ENCODE measurements at regions not wholly inside any gene's neighbourhood (a gene's known extent, or its start where the extent isn't known, plus 50 kb on each side); places are given as distances from the start of the nearest gene placed in this dataset.

DNA sequence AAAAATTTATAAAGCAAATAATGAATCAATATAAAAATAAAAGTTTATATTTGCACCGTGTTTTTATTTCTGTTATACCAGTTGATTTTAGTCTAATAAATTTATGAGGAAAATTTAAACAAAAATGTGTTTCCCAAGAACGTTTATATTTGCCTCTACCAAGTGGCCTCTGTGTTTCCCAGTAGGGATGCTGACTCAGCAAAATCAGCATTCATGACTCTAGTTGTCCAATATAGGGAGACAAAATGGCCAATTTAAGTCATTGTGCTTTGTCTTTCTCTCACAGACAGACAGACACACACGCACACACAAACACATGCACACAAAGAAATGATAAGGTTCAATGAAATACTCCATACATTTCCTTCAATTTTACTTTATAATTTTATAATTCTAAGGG lies 942.5 kb upstream of the ZWINT start:
- Histone ChIP-seq H3K9me3 (no peaks in the 10 kb centered on the region), H3K27me3 (replicated peaks in 1 of 2; ENCODE audit: control insufficient read depth in 2 of 2, extremely low read depth in 1 of 2, insufficient read depth in 2 of 2, low read length in 1 of 2) (no peaks in the 10 kb centered on the region), H3K36me3 (ENCODE audit: control insufficient read depth in 2 of 2, extremely low read depth in 1 of 2, insufficient read depth in 1 of 2, low read length in 1 of 2) (no peaks in the 10 kb centered on the region), H3K4me3 (ENCODE audit: control insufficient read depth in 1 of 2, extremely low read depth in 1 of 2, low read length in 1 of 2) (no peak overlapping the region), H3K27ac (ENCODE audit: low read length) (no peak overlapping the region), H3K4me1 (ENCODE audit: control insufficient read depth in 1 of 2, extremely low read depth in 1 of 2, insufficient read depth in 2 of 2, low read length in 2 of 2) (no peaks in the 10 kb centered on the region)
- H3K36me3 Mint-ChIP-seq, result no peaks in the 10 kb centered on the region
- POLR2A ChIA-PET, result no interaction called here
- CTCF ChIA-PET, result interaction anchor here in 1 of 2 donors (0.7 kb wide), 1 partner anchor 19 kb away, joined by 3 read pairs; no protein-coding TSS in a partner anchor
- no peaks in the 10 kb centered on the region for H3K27me3 Mint-ChIP-seq
- H3K9me3 Mint-ChIP-seq, result peaks cover 5 to 8% (median 5%) of the 10 kb centered on the region in 3 donors
- ATAC-seq (replicated peaks in 1 of 4) (no peak), DNase-seq (no peak)
- H3K27ac Mint-ChIP-seq, result no peak overlapping the region
- WGBS (ENCODE audit: insufficient coverage), result 40% methylated on average over 1 of the region's 3 CpGs
- no peaks in the 10 kb centered on the region for H3K4me1 Mint-ChIP-seq
- H3K4me3 Mint-ChIP-seq, result no peak overlapping the region

- no peak overlapping the region for H3K4me3 Mint-ChIP-seq
- no peaks in the 10 kb centered on the region for H3K27me3 ChIP-seq (replicated peaks in 1 of 2; ENCODE audit: control insufficient read depth in 2 of 2, extremely low read depth in 1 of 2, insufficient read depth in 2 of 2, low read length in 1 of 2)
- H3K9me3 Mint-ChIP-seq, result peaks cover 4 to 5% (median 5%) of the 10 kb centered on the region in 3 donors
- no peaks in the 10 kb centered on the region for H3K27me3 Mint-ChIP-seq
- no peaks in the 10 kb centered on the region for H3K36me3 ChIP-seq (ENCODE audit: control insufficient read depth in 2 of 2, extremely low read depth in 1 of 2, insufficient read depth in 1 of 2, low read length in 1 of 2)
- no peaks in the 10 kb centered on the region for H3K36me3 Mint-ChIP-seq
- DNase-seq, result no peak
- H3K4me3 ChIP-seq (ENCODE audit: control insufficient read depth in 1 of 2, extremely low read depth in 1 of 2, low read length in 1 of 2), result no peak overlapping the region
- H3K4me1 ChIP-seq (ENCODE audit: control insufficient read depth in 1 of 2, extremely low read depth in 1 of 2, insufficient read depth in 2 of 2, low read length in 2 of 2), result no peaks in the 10 kb centered on the region
- H3K9me3 ChIP-seq, result no peaks in the 10 kb centered on the region
- WGBS (ENCODE audit: insufficient coverage), result no CpG with 5 or more reads among the region's 3 CpGs
- H3K4me1 Mint-ChIP-seq, result no peaks in the 10 kb centered on the region
- CTCF ChIA-PET, result no interaction called here
- no peak overlapping the region for H3K27ac ChIP-seq (ENCODE audit: low read length)
- no peak overlapping the region for H3K27ac Mint-ChIP-seq
- no peak for ATAC-seq (replicated peaks in 1 of 4)
- POLR2A ChIA-PET, result no interaction called here
Measured at GRCh38 chr10:57300718-57301117, 939.7 kb upstream of the ZWINT start.

DNA sequence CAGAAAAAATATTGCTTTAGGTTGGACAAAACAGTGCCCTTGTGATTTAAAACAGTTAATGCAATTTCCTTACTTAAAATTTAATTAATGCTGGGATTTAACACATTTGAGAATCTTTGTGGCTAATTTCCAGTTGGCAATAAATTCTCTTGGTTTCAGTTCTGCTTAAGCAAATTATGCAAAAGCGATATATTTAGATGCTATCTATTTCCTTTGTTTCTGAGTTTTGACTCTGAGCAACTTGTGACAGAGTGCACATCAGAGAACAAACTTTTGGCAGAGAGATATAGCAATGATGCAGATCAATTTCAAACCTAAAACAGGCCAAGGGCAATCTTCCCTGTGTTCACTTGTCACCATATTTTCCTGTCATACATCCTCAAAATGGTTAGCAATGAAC lies 933.6 kb upstream of the ZWINT start:
- WGBS (ENCODE audit: insufficient coverage), result 91% methylated on average over 1 of the region's 1 CpG
- Histone ChIP-seq H3K9me3 (no peaks in the 10 kb centered on the region), H3K4me3 (ENCODE audit: control insufficient read depth in 1 of 2, extremely low read depth in 1 of 2, low read length in 1 of 2) (no peak overlapping the region), H3K36me3 (ENCODE audit: control insufficient read depth in 2 of 2, extremely low read depth in 1 of 2, insufficient read depth in 1 of 2, low read length in 1 of 2) (no peaks in the 10 kb centered on the region), H3K4me1 (ENCODE audit: control insufficient read depth in 1 of 2, extremely low read depth in 1 of 2, insufficient read depth in 2 of 2, low read length in 2 of 2) (no peaks in the 10 kb centered on the region), H3K27ac (ENCODE audit: low read length) (no peak overlapping the region), H3K27me3 (replicated peaks in 1 of 2; ENCODE audit: control insufficient read depth in 2 of 2, extremely low read depth in 1 of 2, insufficient read depth in 2 of 2, low read length in 1 of 2) (no peaks in the 10 kb centered on the region)
- ATAC-seq (replicated peaks in 1 of 4) (no peak), DNase-seq (no peak)
- Mint-ChIP-seq H3K27ac (no peak overlapping the region), H3K4me1 (no peaks in the 10 kb centered on the region), H3K9me3 (peaks cover 2 to 5% (median 4%) of the 10 kb centered on the region in 3 donors), H3K4me3 (no peak overlapping the region), H3K36me3 (no peaks in the 10 kb centered on the region), H3K27me3 (no peaks in the 10 kb centered on the region)
- CTCF ChIA-PET, result no interaction called here
- POLR2A ChIA-PET, result no interaction called here

- Mint-ChIP-seq H3K4me3 (no peak overlapping the region), H3K4me1 (no peaks in the 10 kb centered on the region), H3K9me3 (peaks cover 2 to 7% (median 5%) of the 10 kb centered on the region in 3 donors), H3K27me3 (no peaks in the 10 kb centered on the region), H3K27ac (no peak overlapping the region), H3K36me3 (no peaks in the 10 kb centered on the region)
- no peak for DNase-seq
- no peaks in the 10 kb centered on the region for H3K36me3 ChIP-seq (ENCODE audit: control insufficient read depth in 2 of 2, extremely low read depth in 1 of 2, insufficient read depth in 1 of 2, low read length in 1 of 2)
- H3K4me3 ChIP-seq (ENCODE audit: control insufficient read depth in 1 of 2, extremely low read depth in 1 of 2, low read length in 1 of 2), result no peak overlapping the region
- no peak for ATAC-seq (replicated peaks in 1 of 4)
- H3K27me3 ChIP-seq (replicated peaks in 1 of 2; ENCODE audit: control insufficient read depth in 2 of 2, extremely low read depth in 1 of 2, insufficient read depth in 2 of 2, low read length in 1 of 2), result no peaks in the 10 kb centered on the region
- H3K4me1 ChIP-seq (ENCODE audit: control insufficient read depth in 1 of 2, extremely low read depth in 1 of 2, insufficient read depth in 2 of 2, low read length in 2 of 2), result no peaks in the 10 kb centered on the region
- H3K27ac ChIP-seq (ENCODE audit: low read length), result no peak overlapping the region
- H3K9me3 ChIP-seq, result no peaks in the 10 kb centered on the region
- POLR2A ChIA-PET, result no interaction called here
- CTCF ChIA-PET, result no interaction called here
Measured at GRCh38 chr10:57288754-57289153, 927.7 kb upstream of the ZWINT start.

DNA sequence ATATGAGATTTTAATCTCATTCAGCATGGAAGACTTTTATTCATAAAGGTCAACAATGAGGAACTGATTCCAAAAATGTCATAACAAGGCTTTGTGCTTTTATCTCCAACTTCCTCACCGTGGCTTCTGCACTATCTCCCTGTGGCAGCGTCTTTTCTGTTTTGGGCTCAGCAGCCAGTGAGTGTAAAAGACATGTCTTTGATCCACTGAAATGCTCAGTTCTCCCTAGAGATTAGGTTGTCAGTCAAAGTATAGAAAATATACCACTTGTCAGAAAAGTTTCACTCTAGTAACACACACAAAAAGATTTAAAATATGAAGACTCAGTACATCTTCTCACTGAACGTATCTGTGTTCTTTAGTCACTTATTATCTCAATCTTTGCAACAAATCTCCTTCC lies 901.8 kb upstream of the ZWINT start:
- ChIA-PET POLR2A (no interaction called here), CTCF (no interaction called here)
- Histone ChIP-seq H3K36me3 (ENCODE audit: control insufficient read depth in 2 of 2, extremely low read depth in 1 of 2, insufficient read depth in 1 of 2, low read length in 1 of 2) (no peaks in the 10 kb centered on the region), H3K4me3 (ENCODE audit: control insufficient read depth in 1 of 2, extremely low read depth in 1 of 2, low read length in 1 of 2) (no peak overlapping the region), H3K9me3 (peaks cover 4% of the 10 kb centered on the region), H3K4me1 (ENCODE audit: control insufficient read depth in 1 of 2, extremely low read depth in 1 of 2, insufficient read depth in 2 of 2, low read length in 2 of 2) (no peaks in the 10 kb centered on the region), H3K27me3 (replicated peaks in 1 of 2; ENCODE audit: control insufficient read depth in 2 of 2, extremely low read depth in 1 of 2, insufficient read depth in 2 of 2, low read length in 1 of 2) (no peaks in the 10 kb centered on the region), H3K27ac (ENCODE audit: low read length) (no peak overlapping the region)
- no peaks in the 10 kb centered on the region for H3K27me3 Mint-ChIP-seq
- ATAC-seq (replicated peaks in 1 of 4), result no peak
- WGBS (ENCODE audit: insufficient coverage), result no CpG with 5 or more reads among the region's 3 CpGs
- no peaks in the 10 kb centered on the region for H3K4me1 Mint-ChIP-seq
- peaks cover 10 to 19% (median 18%) of the 10 kb centered on the region in 3 donors for H3K9me3 Mint-ChIP-seq
- H3K27ac Mint-ChIP-seq, result no peak overlapping the region
- no peak for DNase-seq
- no peaks in the 10 kb centered on the region for H3K36me3 Mint-ChIP-seq
- no peak overlapping the region for H3K4me3 Mint-ChIP-seq

DNA sequence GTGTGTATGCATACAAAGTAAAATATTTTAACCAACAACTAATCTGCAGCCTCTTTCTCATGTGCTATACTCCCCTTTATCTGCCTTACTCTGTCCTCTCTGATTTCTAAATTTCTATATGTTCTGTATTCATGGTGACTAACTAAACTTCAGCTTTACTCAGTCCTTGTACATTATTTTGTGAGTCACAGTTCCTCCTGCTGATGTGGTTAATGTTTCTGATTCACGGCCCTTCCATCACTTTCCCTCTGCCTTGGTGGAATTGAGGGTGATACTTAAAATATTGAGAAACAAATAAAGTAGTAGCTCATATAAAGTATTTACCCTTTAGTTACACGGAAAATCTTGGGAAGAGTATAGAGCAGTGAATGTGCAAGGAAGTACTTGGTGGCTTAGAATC lies 899.1 kb upstream of the ZWINT start:
- WGBS (ENCODE audit: insufficient coverage), result no CpG with 5 or more reads among the region's 2 CpGs
- ChIA-PET CTCF (no interaction called here), POLR2A (no interaction called here)
- ATAC-seq (replicated peaks in 1 of 4) (no peak), DNase-seq (no peak)
- H3K27ac ChIP-seq (ENCODE audit: low read length), result no peak overlapping the region
- H3K4me1 ChIP-seq (ENCODE audit: control insufficient read depth in 1 of 2, extremely low read depth in 1 of 2, insufficient read depth in 2 of 2, low read length in 2 of 2), result no peaks in the 10 kb centered on the region
- H3K4me1 Mint-ChIP-seq, result no peaks in the 10 kb centered on the region
- no peak overlapping the region for H3K27ac Mint-ChIP-seq
- no peak overlapping the region for H3K4me3 Mint-ChIP-seq
- H3K9me3 Mint-ChIP-seq, result peaks cover 9 to 27% (median 18%) of the 10 kb centered on the region in 3 donors
- H3K36me3 Mint-ChIP-seq, result no peaks in the 10 kb centered on the region
- H3K27me3 ChIP-seq (replicated peaks in 1 of 2; ENCODE audit: control insufficient read depth in 2 of 2, extremely low read depth in 1 of 2, insufficient read depth in 2 of 2, low read length in 1 of 2), result no peaks in the 10 kb centered on the region
- H3K4me3 ChIP-seq (ENCODE audit: control insufficient read depth in 1 of 2, extremely low read depth in 1 of 2, low read length in 1 of 2), result no peak overlapping the region
- peaks cover 4% of the 10 kb centered on the region for H3K9me3 ChIP-seq
- H3K27me3 Mint-ChIP-seq, result no peaks in the 10 kb centered on the region
- H3K36me3 ChIP-seq (ENCODE audit: control insufficient read depth in 2 of 2, extremely low read depth in 1 of 2, insufficient read depth in 1 of 2, low read length in 1 of 2), result no peaks in the 10 kb centered on the region

DNA sequence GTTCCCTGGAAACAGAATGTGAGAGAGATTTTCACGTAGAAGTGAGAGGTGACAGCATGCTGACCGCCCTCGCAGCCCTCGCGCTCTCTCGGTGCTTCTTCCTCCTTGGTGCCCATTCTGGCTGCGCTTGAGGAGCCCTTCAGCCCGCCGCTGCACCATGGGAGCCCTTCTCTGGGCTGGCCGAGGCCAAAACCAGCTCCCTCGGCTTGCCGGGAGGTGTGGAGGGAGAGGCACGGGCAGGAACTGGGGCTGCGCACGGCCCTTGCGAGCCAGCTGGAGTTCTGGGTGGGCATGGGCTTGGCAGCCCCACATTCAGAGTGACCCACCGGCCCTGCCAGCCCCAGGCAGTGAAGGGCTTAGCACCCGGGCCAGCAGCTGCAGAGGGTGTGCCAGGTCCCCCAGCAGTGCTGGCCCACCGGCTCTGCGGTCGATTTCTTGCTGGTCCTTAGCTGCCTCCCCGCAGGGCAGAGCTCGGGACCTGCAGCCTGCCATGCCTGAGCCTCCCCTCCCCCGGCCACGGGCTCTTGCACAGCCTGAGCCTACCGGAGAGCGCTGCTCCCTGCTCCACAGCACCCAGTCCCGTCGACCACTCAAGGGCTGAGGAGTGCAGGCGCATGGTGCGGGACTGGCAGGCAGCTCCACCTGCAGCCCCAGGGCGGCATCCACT lies 888.7 kb upstream of the ZWINT start:
- H3K27me3 Mint-ChIP-seq, result no peaks in the 10 kb centered on the region
- Histone ChIP-seq H3K27me3 (replicated peaks in 1 of 2; ENCODE audit: control insufficient read depth in 2 of 2, extremely low read depth in 1 of 2, insufficient read depth in 2 of 2, low read length in 1 of 2) (no peaks in the 10 kb centered on the region), H3K9me3 (no peaks in the 10 kb centered on the region), H3K36me3 (ENCODE audit: control insufficient read depth in 2 of 2, extremely low read depth in 1 of 2, insufficient read depth in 1 of 2, low read length in 1 of 2) (no peaks in the 10 kb centered on the region), H3K4me3 (ENCODE audit: control insufficient read depth in 1 of 2, extremely low read depth in 1 of 2, low read length in 1 of 2) (no peak overlapping the region), H3K27ac (ENCODE audit: low read length) (no peak overlapping the region), H3K4me1 (ENCODE audit: control insufficient read depth in 1 of 2, extremely low read depth in 1 of 2, insufficient read depth in 2 of 2, low read length in 2 of 2) (no peaks in the 10 kb centered on the region)
- WGBS (ENCODE audit: insufficient coverage), result 89% methylated on average over 28 of the region's 32 CpGs
- H3K27ac Mint-ChIP-seq, result no peak overlapping the region
- peaks cover 0 to 8% (median 1%) of the 10 kb centered on the region in 3 donors for H3K9me3 Mint-ChIP-seq
- H3K4me1 Mint-ChIP-seq, result no peaks in the 10 kb centered on the region
- DNase-seq (no peak), ATAC-seq (replicated peaks in 1 of 4) (peak in 1 of 4 experiments; percentile 24)
- no peaks in the 10 kb centered on the region for H3K36me3 Mint-ChIP-seq
- CTCF ChIA-PET, result no interaction called here
- H3K4me3 Mint-ChIP-seq, result no peak overlapping the region
- POLR2A ChIA-PET, result no interaction called here

Measured in T-cell (primary cell).